B cell (primary cell): ENCODE measurements at regions not wholly inside any gene's neighbourhood (a gene's known extent, or its start where the extent isn't known, plus 50 kb on each side); places are given as distances from the start of the nearest gene placed in this dataset.

Source experiments
- ATAC-seq: fragments of 200-7000 bp; cut with Tn5 transposase; one replicate; pipeline ENCODE4 v1.10.0; 2021; ENCODE audit warnings: low read depth, mild to moderate bottlenecking, moderate number of reproducible peaks, moderate library complexity
- CTCF ChIA-PET: fragments of 350-600 bp; sonication (Branson Sonifier 250); formaldehyde crosslinking; loops from one replicate; lab custom pipeline; 2021; ENCODE audit warnings: antibody characterized with exemption, inconsistent platforms; lab: Charles Lee
- POLR2A ChIA-PET: fragments of 350-600 bp; sonication (Branson Sonifier 250); formaldehyde crosslinking; loops from one replicate; lab custom pipeline; 2021; ENCODE audit warnings: antibody characterized with exemption; lab: Charles Lee
- DNase-seq: peaks from one replicate; pipeline ENCODE4 v3.0.0; 2013
- H2AFZ ChIP-seq: 2 replicates; pipeline ENCODE4 v1.6.1; 2012; ENCODE audit warnings: mild to moderate bottlenecking, low read depth, low read length; ENCODE audit not compliant: insufficient read depth, poor library complexity, severe bottlenecking
- H3K27ac ChIP-seq, 2 donors: 1 replicate in 1 of 2; 2 replicates in 1 of 2; pipeline ENCODE4 v1.5.1; 2012 to 2013; ENCODE audit warnings: low read length in 2 of 2, mild to moderate bottlenecking in 2 of 2, moderate library complexity in 1 of 2
- H3K27me3 ChIP-seq, 4 experiments: fragments of 200-600 bp in 1 of 4; sonication (generic) in 1 of 4; replicated peaks in 1 of 4; 1 replicate in 2 of 4; 2 replicates in 2 of 4; pipeline versions ENCODE4 v1.6.1 to v1.7.0; 2013 to 2016; ENCODE audit warnings: low read length in 3 of 4, mild to moderate bottlenecking in 2 of 4, mixed read lengths in 1 of 4, moderate library complexity in 1 of 4; ENCODE audit not compliant: insufficient read depth in 4 of 4, control insufficient read depth in 3 of 4; ENCODE audit errors: control extremely low read depth in 1 of 4
- H3K36me3 ChIP-seq, 2 experiments: replicated peaks in 1 of 2; 1 replicate in 1 of 2; 2 replicates in 1 of 2; pipeline versions ENCODE4 v1.6.1 to v1.7.1; 2013; ENCODE audit warnings: low read length in 1 of 2; ENCODE audit not compliant: insufficient read depth in 2 of 2, control insufficient read depth in 1 of 2; ENCODE audit errors: control extremely low read depth in 1 of 2, extremely low read depth in 1 of 2
- H3K4me1 ChIP-seq, 2 donors: fragments of 200-600 bp in 1 of 2; sonication (generic) in 1 of 2; 1 replicate in 1 of 2; 2 replicates in 1 of 2; pipeline versions ENCODE4 v1.5.1 to v1.6.1; 2013 to 2017; ENCODE audit warnings: low read length in 2 of 2; ENCODE audit not compliant: control insufficient read depth in 2 of 2, insufficient read depth in 2 of 2
- H3K4me2 ChIP-seq: replicated peaks from 2 replicates; pipeline ENCODE3; 2012; ENCODE audit warnings: mild to moderate bottlenecking, low read depth, low read length; ENCODE audit not compliant: poor library complexity, severe bottlenecking
- H3K4me3 ChIP-seq, 5 experiments: fragments of 200-600 bp in 1 of 5; sonication (generic) in 1 of 5; 1 replicate in 3 of 5; 2 replicates in 2 of 5; pipeline versions ENCODE4 v1.5.1 to v1.7.0; 2011 to 2016; ENCODE audit warnings: low read length in 4 of 5, mild to moderate bottlenecking in 4 of 5, low read depth in 2 of 5, control low read depth in 1 of 5, moderate library complexity in 1 of 5; ENCODE audit not compliant: insufficient read depth in 1 of 5; ENCODE audit errors: control extremely low read depth in 1 of 5, extremely low read depth in 1 of 5
- H3K79me2 ChIP-seq: fragments of 200-600 bp; sonication (generic); one replicate; pipeline ENCODE4 v1.6.0; 2016; ENCODE audit warnings: low read length; ENCODE audit not compliant: control insufficient read depth, insufficient read depth
- H3K9ac ChIP-seq: fragments of 200-600 bp; sonication (generic); 2 replicates; pipeline ENCODE4 v1.6.1; 2017; ENCODE audit warnings: mild to moderate bottlenecking, low read length, moderate library complexity
- H3K9me3 ChIP-seq, 3 donors: one replicate each; pipeline versions ENCODE4 v1.6.1 to v1.7.1; 2013; ENCODE audit warnings: low read length in 2 of 3; ENCODE audit not compliant: control insufficient read depth in 2 of 3, insufficient read depth in 1 of 3; ENCODE audit errors: control extremely low read depth in 1 of 3
- H4K20me1 ChIP-seq: 2 replicates; pipeline ENCODE4 v1.6.0; 2012; ENCODE audit warnings: mild to moderate bottlenecking, low read length; ENCODE audit not compliant: insufficient read depth, control insufficient read depth, poor library complexity, severe bottlenecking
- H3K27ac Mint-ChIP-seq: one replicate; pipeline ENCODE4 v1.8.0; 2021; ENCODE audit warnings: mixed read lengths
- H3K27me3 Mint-ChIP-seq: one replicate; pipeline ENCODE4 v1.8.0; 2021; ENCODE audit warnings: mixed read lengths
- H3K4me1 Mint-ChIP-seq: one replicate; pipeline ENCODE4 v1.8.0; 2021; ENCODE audit warnings: mixed read lengths
- H3K4me3 Mint-ChIP-seq: one replicate; pipeline ENCODE4 v1.8.0; 2021; ENCODE audit warnings: mixed read lengths
- H3K9me3 Mint-ChIP-seq: one replicate; pipeline ENCODE4 v1.8.0; 2022; ENCODE audit warnings: mixed read lengths; ENCODE audit not compliant: insufficient read depth
- CTCF ChIP-seq: fragments of 200-600 bp; IDR thresholded peaks from one replicate; pipeline ENCODE4 v1.8.0; 2022; ENCODE audit warnings: antibody characterized with exemption, mild to moderate bottlenecking
- EZH2 ChIP-seq: IDR thresholded peaks from 2 replicates; pipeline ENCODE4 v1.6.1; 2012; ENCODE audit warnings: borderline replicate concordance, low read depth, mild to moderate bottlenecking, moderate library complexity, low read length; ENCODE audit not compliant: insufficient read depth, poor library complexity, severe bottlenecking
- WGBS: methylation state at CpG from one replicate; pipeline ENCODE4 v1.1.5; 2013; ENCODE audit warnings: missing lambda C conversion rate; ENCODE audit not compliant: insufficient coverage; 5-methylcytosine and 5-hydroxymethylcytosine counted together
- intact Hi-C: fragments of 100-400 bp; cut with micrococcal nuclease; formaldehyde crosslinking; loops from one replicate; pipeline ENCODE4 v1.10.0; 2022

DNA sequence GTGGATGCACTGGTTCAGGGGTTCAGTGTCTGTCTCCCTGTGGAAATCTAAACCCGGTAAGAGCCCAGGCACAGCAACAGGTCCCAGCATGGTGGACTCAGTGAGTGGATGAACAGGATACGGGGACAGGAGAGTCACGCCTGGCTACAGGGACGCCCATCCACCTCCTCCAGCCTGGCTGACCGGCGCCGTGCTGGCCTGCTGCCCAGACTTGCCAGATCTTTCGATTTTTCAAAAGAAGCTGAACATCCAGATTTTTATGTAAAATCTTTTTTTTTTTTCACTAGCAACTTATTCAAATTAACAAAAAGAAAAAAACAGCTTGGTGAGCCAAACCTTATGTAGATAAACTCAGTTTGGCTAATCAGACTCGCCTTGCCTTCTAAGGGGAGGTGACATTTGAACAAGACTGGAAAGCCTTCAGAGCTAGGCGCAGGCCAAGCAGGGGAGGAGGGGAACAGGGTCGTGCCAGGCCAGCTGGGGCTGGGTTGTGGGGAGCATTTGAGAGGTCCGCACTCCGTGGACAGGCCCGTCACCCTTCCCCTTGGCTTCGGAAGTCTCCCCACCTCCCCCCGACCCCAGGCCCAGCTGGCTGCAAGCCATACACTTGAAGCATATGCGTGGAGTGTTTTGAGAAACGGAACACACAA, 87.8 kb upstream of the NCOR2 start:
- Histone ChIP-seq H3K4me2 (no peak overlapping the region), H2AFZ (no peak overlapping the region), H3K4me3 (no peak overlapping the region), H3K9me3 (peaks cover 0 to 7% (median 0%) of the 10 kb centered on the region in 3 donors), H3K9ac (no peak overlapping the region), H3K79me2 (no peaks in the 10 kb centered on the region), H4K20me1 (no peaks in the 10 kb centered on the region), H3K27ac (no peak overlapping the region), H3K27me3 (peaks cover 0 to 7% (median 1%) of the 10 kb centered on the region in 4 experiments), H3K4me1 (no peaks in the 10 kb centered on the region), H3K36me3 (no peaks in the 10 kb centered on the region)
- 73% methylated on average over 18 of the region's 18 CpGs for whole genome bisulfite sequencing
- Mint-ChIP-seq H3K4me3 (no peak overlapping the region), H3K9me3 (peaks cover 2% of the 10 kb centered on the region), H3K27me3 (peaks cover 24% of the 10 kb centered on the region), H3K27ac (no peak overlapping the region), H3K4me1 (no peaks in the 10 kb centered on the region)
- DNase-seq = no peak
- TF ChIP-seq EZH2 (no peak), CTCF (no peak)
- ATAC-seq = no peak
- intact Hi-C loops = no loop called here
- ChIA-PET CTCF (no interaction called here), POLR2A (no interaction called here)

DNA sequence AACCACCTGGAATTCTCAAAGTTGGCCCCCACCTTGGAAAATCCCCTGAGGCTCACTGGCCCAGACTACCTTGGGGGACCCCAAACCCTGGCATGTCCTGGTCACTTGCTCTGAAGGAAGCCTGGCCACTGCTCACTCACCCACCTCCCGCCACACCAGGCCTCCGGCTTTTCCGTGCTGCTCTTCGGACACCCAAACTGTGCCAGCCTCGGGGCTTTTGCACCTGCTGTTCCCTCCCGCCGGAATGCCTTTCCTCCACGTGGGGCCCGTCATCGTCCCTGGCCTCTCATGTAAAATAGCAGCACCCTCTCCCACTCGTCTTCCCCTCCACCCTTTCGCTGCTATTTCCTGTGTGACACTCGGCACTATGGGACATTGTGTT, 87.2 kb upstream of the NCOR2 start:
- no peak overlapping the region for H2AFZ ChIP-seq
- WGBS = 91% methylated on average over 9 of the region's 13 CpGs
- H3K79me2 ChIP-seq = no peaks in the 10 kb centered on the region
- POLR2A ChIA-PET = no interaction called here
- CTCF ChIA-PET = no interaction called here
- no peak overlapping the region for H3K4me2 ChIP-seq
- Mint-ChIP-seq H3K9me3 (peaks cover 2% of the 10 kb centered on the region), H3K4me1 (no peaks in the 10 kb centered on the region), H3K27me3 (peaks cover 24% of the 10 kb centered on the region), H3K4me3 (no peak overlapping the region), H3K27ac (no peak overlapping the region)
- intact Hi-C loops = no loop called here
- ATAC-seq (no peak), DNase-seq (no peak)
- peaks cover 0 to 5% (median 0%) of the 10 kb centered on the region in 3 donors for H3K9me3 ChIP-seq
- no peaks in the 10 kb centered on the region for H4K20me1 ChIP-seq
- H3K4me3 ChIP-seq = no peak overlapping the region
- H3K36me3 ChIP-seq = no peaks in the 10 kb centered on the region
- H3K27me3 ChIP-seq = peaks cover 0 to 7% (median 1%) of the 10 kb centered on the region in 4 experiments
- no peaks in the 10 kb centered on the region for H3K4me1 ChIP-seq
- no peak for TF ChIP-seq EZH2
- TF ChIP-seq CTCF = no peak
- H3K9ac ChIP-seq = no peak overlapping the region
- no peak overlapping the region for H3K27ac ChIP-seq
